Midbrain (tissue), 1 donor: ENCODE measurements at regions not wholly inside any gene's neighbourhood (a gene's known extent, or its start where the extent isn't known, plus 50 kb on each side); places are given as distances from the start of the nearest gene placed in this dataset.
"Not testable (repeated sequence)": the region's sequence is repeated elsewhere in the genome, so short reads cannot be mapped to it uniquely, and the experiment has no call there.

Experiments used
- DNase-seq: peaks from one replicate; lab custom pipeline; 2025; lab: John Stamatoyannopoulos, UW

GRCh38 chr17:30712859-30713258, 111.6 kb downstream of the CRLF3 start:
- not testable (repeated sequence) for DNase-seq

DNA sequence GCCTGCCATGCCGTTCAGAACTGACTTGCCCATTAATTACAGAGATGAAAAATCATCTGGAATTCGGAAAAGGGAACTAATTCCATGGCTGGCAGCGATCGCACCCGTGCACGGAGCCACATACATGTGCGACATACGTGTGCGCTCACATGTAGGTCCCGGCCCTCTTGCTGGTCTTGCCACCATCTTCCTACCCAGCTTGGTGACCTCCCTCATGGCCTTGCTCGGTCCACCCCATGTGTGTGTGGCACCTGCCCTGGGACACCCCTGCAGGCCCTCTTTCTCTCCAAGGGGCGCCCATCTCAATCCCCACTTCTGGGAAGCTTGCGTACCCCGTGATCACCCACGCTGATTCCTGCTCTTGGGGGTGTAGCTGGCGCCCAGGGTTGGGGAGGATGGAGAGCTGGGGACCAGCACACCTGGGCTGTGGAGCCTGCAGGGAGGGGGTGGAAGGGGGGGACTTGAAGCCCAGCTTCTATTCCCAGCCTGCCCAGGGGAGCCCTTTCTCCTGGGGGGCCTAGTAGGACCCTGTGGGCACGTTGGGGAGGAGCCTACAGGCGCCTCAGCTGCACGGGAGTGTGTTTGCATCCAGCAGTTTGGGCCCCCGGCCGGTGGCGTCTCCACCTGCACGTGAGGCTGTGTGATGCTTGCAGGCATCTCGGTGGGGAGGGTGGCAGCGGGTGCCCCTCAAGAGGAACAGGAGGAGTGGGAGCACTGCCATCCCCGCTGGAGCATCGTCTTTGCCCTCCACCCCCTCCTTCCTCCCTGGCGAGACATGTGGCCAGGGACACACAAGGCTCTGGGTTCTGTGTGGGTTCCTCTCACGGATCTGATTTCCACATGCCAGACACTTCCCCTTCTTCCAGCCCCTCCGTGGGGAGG, 112.6 kb downstream of the CRLF3 start:
- peak; percentile 7 for DNase-seq

- DNase-seq, result not testable (repeated sequence)
Observed at GRCh38 chr17:30711176-30711575, 113.3 kb downstream of the CRLF3 start.

DNA sequence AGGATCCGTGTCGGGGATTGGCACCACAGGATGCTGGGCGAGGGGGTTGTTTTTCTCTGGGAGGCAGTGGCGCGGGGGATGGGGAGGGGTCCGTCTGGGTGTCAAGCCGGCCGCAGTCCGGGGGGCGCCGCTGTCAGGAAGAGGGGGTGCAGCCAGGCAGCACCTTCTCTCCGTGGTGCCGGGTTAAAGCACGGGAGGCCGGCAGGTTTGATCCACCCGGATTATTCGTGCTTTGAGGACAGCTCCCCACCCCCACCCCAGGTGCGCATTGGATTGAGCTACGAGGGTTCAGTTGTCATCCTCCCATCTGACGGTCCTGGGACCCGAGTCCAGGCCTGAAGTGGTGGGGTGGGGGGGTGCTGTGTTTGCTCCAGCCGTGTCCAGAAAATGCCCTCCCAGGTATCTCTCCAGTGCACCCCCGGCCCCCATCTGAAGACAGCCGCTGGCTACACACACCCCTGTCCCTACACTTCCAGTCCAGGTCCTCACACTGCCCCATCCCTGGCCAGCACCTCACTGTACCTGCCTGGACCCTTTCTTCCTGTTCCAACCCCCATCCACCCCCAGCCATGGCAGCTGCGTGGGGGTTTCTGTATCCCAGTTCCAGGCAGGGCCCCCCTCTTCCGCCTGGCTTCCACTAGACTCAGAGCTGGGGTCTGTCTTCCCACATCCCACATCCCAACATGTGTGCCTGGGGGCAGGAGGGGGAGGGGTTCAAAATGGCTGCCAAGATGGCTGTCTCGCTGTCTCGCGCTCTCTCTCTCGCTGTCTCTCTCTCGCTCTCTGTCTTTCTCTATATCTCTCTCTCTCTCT, 114.0 kb downstream of the CRLF3 start:
- not testable (repeated sequence) for DNase-seq

- DNase-seq, result peak; percentile 25
Observed at GRCh38 chr17:30709561-30710275, 114.8 kb downstream of the CRLF3 start.

DNA sequence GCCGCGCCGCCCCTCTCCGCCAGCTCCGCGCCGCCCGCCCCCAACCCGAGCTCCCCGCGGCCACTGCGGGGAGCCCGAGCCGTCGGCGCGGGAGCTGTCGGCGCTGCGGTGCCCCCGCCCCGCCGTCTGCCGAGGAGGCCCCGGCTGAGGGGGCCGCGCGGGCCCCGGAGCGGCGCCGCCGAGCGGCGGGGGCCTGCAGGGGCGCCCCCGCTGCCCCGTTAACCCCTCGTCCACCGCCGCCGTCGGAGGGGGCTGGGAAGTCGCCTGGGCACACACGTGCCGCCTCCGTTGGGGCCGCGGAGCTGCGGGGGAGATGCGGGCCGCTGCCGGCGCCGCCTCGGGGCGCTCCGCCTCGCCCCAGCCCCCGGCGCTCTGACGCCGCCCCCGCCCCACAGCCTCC, 115.4 kb downstream of the CRLF3 start:
- not testable (repeated sequence) for DNase-seq

- DNase-seq, result peak; percentile 87
Observed at GRCh38 chr17:30708241-30709078, 116.0 kb downstream of the CRLF3 start.

DNA sequence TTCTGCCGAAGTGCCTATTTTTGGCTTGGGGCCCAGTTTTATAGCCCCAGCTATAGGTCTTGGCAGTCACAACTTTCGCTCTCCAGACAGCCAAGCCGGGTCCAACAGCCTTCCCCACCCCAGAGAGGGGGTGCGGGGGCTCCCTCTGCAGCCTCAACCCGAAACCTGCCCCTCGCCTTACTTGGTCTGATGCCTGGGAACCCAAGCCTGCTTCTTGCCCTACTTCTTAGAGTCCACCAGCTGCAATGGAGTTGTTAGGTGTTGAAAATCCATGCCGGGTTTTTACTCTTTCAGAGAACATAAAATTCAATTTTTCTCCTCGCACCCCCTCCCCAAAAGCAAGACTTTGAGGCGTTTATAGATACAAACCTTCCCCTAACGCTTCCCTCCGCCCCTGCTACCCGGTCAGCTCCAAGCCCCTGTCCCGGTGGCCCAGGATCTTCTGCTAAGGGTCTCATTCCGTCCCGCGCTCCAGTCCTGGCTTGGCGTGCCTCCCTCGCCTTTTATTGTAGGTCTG, 116.7 kb downstream of the CRLF3 start:
- peak; percentile 43 for DNase-seq

DNA sequence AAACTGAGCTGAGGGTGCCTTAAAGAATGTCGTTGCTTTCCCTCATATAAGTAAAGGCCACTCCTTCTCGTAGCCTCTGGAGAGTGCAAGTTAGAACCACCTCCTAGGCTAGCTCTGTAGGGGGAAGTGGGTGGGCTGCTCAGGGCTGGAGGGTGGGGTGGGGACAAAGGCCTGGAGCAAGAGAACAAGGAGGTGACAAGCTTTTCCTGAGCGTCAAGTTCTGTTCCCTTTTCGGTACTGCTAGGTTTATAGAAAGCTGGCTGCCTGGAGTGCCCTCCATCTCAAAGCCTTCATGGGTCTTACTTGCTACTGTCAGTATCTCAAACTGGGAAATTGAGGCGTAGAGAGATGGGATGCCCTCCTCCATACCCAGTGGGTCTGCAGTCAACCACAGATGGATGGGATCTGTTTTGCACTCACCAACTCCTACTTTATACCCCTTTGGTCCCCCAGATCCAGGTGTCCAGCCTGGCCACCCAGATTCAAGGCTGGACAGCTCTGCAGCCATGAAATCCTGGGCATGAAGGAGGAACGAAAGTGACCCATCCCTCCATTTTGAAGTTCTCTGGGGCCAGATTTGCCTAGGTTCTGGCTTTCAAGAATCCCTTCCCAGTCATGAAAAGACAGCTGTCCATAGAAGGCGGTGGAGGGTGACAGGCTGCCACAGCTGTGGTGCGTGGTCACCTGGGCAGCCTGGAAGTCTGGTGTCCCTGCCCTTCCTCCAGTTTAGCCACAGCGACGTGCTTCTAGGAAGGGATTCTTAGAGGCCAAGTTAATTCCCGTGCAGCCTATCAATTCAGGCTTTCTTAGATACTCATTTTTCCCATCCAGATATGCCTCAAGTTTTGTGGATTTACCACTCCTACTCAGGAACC, 117.8 kb downstream of the CRLF3 start:
- DNase-seq, result not testable (repeated sequence)

- not testable (repeated sequence) for DNase-seq
Observed at GRCh38 chr17:30706004-30706403, 118.5 kb downstream of the CRLF3 start.

GRCh38 chr17:30701498-30701989, 122.9 kb downstream of the CRLF3 start:
- DNase-seq, result no peak

GRCh38 chr17:30700833-30701232, 123.7 kb downstream of the CRLF3 start:
- not testable (repeated sequence) for DNase-seq

- peak; percentile 33 for DNase-seq
Observed at GRCh38 chr17:30697619-30698460, 126.7 kb downstream of the CRLF3 start.

DNA sequence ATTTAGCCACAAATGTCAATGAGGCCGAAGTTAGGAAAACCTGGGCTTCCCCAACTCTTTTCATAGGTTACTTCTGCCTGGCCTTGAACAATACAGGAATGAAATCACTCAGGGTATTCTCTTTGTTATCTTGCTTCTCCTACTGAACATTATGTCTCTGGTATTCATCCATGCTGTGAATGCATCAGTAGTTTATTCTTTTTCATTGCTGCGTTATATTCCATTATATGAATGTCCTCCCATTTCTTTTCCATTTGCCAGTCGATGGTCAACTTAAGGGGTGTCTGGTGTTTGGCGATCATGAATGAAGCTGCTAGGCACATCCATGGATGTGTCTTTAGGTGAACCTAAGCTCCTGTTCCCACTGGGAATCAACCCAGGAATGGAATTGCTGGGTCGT, 128.3 kb downstream of the CRLF3 start:
- DNase-seq, result no peak

DNA sequence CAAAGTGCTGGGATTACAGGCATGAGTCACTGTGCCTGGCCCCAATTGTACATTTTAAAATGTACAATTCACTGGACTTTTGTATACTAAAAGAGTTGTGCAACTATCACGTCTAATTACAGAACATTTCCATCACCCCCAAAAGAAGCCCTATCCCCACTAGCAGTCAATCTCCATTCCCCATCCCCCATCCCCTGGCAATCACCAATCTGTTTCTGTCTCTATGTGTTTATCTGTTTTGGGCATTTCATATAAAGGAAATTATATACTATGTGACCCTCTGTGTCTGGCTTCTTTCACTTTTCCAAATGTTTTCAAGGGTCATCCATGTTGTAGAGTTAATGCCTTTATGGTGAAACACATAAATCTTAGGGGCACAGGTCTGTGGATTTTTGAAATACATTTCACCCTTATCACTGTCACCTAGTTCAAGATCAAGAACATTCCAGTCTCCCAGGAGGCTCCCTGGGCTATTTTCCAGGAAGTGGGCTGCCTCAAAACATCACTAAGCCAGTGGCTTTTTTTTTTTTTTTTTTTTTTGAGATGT, 129.2 kb downstream of the CRLF3 start:
- not testable (repeated sequence) for DNase-seq

DNA sequence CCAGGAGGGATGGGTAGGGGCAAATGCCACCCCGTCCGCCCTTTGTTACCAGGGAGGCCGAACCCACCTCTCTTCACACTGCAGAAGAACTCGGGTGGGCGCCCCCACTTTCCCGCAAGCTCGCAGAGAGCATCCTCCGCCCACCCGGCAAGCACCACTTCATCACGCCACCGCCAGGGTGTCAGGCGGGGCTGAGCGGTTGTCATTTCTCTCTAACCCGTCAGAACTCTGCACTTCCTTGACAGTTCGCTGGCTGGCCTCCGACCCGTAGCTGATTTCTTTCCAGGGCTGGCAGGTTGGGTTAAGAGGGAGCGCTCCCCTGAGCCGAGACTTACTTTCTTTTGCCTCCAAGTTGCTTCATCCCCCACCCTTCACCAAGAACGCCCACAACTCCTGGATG, 130.7 kb downstream of the CRLF3 start:
- not testable (repeated sequence) for DNase-seq

DNA sequence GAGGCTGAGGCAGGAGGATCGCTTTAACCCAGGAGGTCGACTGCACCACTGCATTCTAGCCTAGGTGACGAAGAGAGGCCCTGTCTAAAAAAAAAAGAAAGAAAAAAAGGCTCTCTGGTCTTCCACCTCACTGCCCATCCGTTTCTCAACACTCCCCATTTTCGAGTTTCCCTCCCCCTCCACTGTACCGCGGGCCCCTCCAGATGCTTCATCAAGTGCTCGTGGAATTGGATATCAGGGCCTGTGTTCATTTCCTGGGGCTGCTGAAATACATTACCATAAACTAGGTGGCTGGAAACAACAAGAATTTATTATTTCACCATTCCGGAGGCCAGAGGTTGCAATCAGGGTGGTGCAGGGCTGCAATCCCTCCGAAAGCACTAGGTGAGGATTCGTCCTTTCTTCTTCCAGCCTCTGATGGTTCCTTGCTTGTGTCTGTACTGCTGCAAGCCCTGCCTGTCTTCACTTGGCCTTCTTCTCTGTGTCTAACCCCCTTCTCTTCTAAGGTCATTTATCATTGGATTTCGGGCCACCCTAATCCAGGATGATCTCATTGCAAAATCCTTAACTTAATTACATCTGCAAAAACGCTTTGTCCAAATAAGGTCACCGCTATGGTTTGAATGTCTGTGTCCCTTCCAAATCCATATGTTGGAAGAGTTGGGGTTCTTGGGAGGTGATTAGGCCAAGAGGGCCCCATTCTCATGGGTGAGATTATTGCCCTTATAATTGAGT, 135.1 kb downstream of the CRLF3 start:
- DNase-seq, result not testable (repeated sequence)
